BLaER1 (cell line): ENCODE measurements at regions not wholly inside any gene's neighbourhood (a gene's known extent, or its start where the extent isn't known, plus 50 kb on each side); places are given as distances from the start of the nearest gene placed in this dataset.
"Not testable (repeated sequence)": the region's sequence is repeated elsewhere in the genome, so short reads cannot be mapped to it uniquely, and the experiment has no call there.

Experiments used
- H3K27ac ChIP-seq: shearing (Covaris generic); formaldehyde crosslinking; 2 replicates; pipeline ENCODE4 v1.8.1; 2022
- H3K27me3 ChIP-seq: shearing (Covaris generic); formaldehyde crosslinking; 2 replicates; pipeline ENCODE4 v1.8.1; 2022
- H3K36me3 ChIP-seq: shearing (Covaris generic); formaldehyde crosslinking; 2 replicates; pipeline ENCODE4 v1.8.1; 2022
- H3K4me1 ChIP-seq: shearing (Covaris generic); formaldehyde crosslinking; 2 replicates; pipeline ENCODE4 v1.8.1; 2022
- H3K4me2 ChIP-seq: shearing (Covaris generic); formaldehyde crosslinking; 2 replicates; pipeline ENCODE4 v1.8.1; 2022
- H3K4me3 ChIP-seq: shearing (Covaris generic); formaldehyde crosslinking; 2 replicates; pipeline ENCODE4 v1.8.1; 2022
- H3K9ac ChIP-seq: shearing (Covaris generic); formaldehyde crosslinking; 2 replicates; pipeline ENCODE4 v1.8.1; 2022
- H3K9me3 ChIP-seq: shearing (Covaris generic); formaldehyde crosslinking; 2 replicates; pipeline ENCODE4 v1.8.1; 2022
- H4K20me1 ChIP-seq: shearing (Covaris generic); formaldehyde crosslinking; 2 replicates; pipeline ENCODE4 v1.8.1; 2022
- Cebpa-rat ChIP-seq: shearing (Covaris generic); IDR thresholded peaks from 2 replicates; pipeline ENCODE4 v1.8.1; 2022

DNA sequence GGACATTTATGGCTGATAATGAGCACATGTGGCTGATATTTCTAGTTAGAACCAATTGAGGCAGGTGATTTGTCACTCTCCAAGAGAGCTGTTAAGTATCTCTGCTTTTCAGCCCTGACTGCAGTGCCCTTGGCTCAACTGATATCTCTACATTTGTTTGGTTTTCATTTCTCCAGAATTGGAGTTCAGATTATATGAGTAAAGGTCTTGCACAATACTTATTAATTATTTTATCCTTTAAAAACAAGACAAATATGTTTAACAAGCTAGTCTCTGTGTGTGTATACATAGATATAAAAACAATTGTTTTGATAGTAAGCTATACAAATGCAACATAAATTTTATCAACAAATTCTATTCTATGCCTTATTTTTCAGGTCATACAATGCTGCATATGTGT is 105.2 kb downstream of the BRMS1L start:
- no peak overlapping the region for H3K27ac ChIP-seq
- no peak overlapping the region for H3K9ac ChIP-seq
- no peaks in the 10 kb centered on the region for H3K27me3 ChIP-seq
- H4K20me1 ChIP-seq = no peaks in the 10 kb centered on the region
- no peak overlapping the region for H3K4me2 ChIP-seq
- no peak overlapping the region for H3K4me3 ChIP-seq
- H3K36me3 ChIP-seq = no peaks in the 10 kb centered on the region
- TF ChIP-seq Cebpa-rat = no peak
- peaks cover 8% of the 10 kb centered on the region for H3K4me1 ChIP-seq
- no peaks in the 10 kb centered on the region for H3K9me3 ChIP-seq

DNA sequence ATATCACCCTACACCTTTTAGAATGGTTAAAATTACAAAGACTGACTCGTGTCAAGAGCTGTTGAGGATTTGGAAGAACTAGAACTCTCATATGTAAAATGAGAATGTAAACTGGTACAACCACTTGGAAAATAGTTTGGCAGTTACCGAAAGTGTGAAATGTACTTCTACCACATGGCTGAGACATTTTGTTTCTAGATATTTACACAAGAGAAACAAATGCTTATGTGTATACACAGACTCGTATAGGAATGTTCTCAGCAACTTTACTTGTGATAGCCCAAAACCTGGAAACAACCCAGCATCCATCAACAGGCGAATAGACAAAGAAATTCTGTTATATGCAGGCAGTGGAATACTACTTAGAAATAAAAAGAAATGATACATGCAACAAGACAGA is 103.0 kb downstream of the BRMS1L start:
- Histone ChIP-seq H3K36me3 (no peaks in the 10 kb centered on the region), H3K9ac (no peak overlapping the region), H4K20me1 (no peaks in the 10 kb centered on the region), H3K9me3 (no peaks in the 10 kb centered on the region), H3K4me1 (peaks cover 8% of the 10 kb centered on the region), H3K27ac (no peak overlapping the region), H3K4me2 (no peak overlapping the region), H3K27me3 (no peaks in the 10 kb centered on the region), H3K4me3 (no peak overlapping the region)
- no peak for TF ChIP-seq Cebpa-rat

DNA sequence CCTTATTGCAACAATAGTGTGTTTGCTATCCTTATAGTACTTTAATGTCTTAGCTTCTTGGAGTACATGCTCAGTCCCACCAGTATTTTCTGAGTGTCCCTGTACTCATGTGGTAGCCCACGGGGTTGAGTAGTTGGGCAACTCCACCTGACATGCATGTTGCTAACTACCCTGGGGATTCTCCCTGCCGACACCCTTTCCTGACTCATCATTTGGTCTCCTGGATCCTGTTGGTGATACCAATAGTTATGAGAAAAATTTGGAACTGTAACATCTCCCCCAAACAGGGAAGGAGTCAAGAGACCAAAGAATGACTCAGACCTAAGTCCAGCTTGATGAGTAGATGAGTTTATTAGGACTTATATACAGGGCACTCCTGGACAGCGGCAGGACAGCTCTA is 101.6 kb downstream of the BRMS1L start:
- Histone ChIP-seq H3K4me3 (no peak overlapping the region), H4K20me1 (no peaks in the 10 kb centered on the region), H3K9ac (no peak overlapping the region), H3K27me3 (no peaks in the 10 kb centered on the region), H3K4me1 (peaks cover 6% of the 10 kb centered on the region), H3K27ac (no peak overlapping the region), H3K36me3 (no peaks in the 10 kb centered on the region), H3K4me2 (no peak overlapping the region), H3K9me3 (no peaks in the 10 kb centered on the region)
- TF ChIP-seq Cebpa-rat = no peak

DNA sequence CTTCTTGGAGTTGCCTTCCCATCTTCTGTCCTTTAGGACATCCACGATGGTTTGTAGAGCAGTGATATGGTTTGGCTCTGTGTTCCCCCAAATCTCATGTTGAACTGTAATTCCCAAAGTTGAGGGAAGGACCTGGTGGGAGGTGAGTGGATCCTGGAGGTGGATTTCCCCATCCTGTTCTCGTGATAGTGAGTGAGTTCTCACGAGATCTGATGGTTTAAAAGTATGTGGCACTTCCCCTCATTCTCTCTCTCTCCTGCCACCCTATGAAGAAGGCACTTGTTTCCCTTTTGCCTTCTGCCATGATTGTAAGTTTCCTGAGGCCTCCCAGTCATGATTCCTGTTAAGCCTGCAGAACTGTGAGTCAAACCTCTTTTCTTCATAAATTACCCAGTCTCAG is 99.2 kb downstream of the BRMS1L start:
- Histone ChIP-seq H3K27me3 (no peaks in the 10 kb centered on the region), H3K36me3 (no peaks in the 10 kb centered on the region), H3K4me2 (no peak overlapping the region), H3K4me1 (no peaks in the 10 kb centered on the region), H3K4me3 (no peak overlapping the region), H3K9ac (no peak overlapping the region), H4K20me1 (no peaks in the 10 kb centered on the region), H3K27ac (no peak overlapping the region), H3K9me3 (no peaks in the 10 kb centered on the region)
- TF ChIP-seq Cebpa-rat = no peak

DNA sequence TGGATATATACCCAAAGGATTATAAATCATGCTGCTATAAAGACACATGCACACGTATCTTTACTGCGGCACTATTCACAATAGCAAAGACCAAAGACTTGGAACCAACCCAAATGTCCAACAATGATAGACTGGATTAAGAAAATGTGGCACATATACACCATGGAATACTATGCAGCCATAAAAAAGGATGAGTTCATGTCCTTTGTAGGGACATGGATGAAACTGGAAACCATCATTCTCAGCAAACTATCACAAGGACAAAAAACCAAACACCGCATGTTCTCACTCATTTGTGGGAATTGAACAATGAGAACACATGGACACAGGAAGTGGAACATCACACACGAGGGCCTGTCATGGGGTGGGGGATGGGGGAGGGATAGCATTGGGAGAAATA is 96.5 kb downstream of the BRMS1L start:
- not testable (repeated sequence) for H3K4me3 ChIP-seq, H3K27ac ChIP-seq, H3K36me3 ChIP-seq, H3K4me2 ChIP-seq, H3K9ac ChIP-seq, H3K4me1 ChIP-seq, H3K27me3 ChIP-seq, H4K20me1 ChIP-seq, H3K9me3 ChIP-seq

DNA sequence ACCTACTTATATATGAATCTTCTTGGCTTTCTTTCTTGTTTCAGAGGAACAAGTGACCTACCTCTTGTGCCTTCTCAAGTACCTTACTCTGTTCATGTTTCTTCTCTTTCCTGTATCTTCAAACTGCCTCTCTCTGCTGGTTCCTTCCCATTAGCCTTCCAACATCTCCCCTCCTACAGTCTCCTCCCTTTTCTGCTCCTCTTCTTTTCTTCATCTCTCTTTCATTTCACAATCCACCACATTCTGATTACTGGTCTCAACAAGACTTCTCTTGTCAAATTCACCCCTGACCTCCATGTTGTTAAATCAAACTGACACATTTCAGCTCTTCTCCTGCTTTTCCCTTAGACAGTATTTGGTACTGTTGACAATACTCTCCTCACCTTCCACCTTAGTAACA is 95.6 kb downstream of the BRMS1L start:
- no peak overlapping the region for H3K4me2 ChIP-seq
- no peak overlapping the region for H3K4me3 ChIP-seq
- H3K27me3 ChIP-seq = no peaks in the 10 kb centered on the region
- H3K36me3 ChIP-seq = no peaks in the 10 kb centered on the region
- H3K9me3 ChIP-seq = no peaks in the 10 kb centered on the region; the same call in 1 of the 2 replicates
- H3K4me1 ChIP-seq = no peaks in the 10 kb centered on the region
- H4K20me1 ChIP-seq = no peaks in the 10 kb centered on the region
- H3K27ac ChIP-seq = no peak overlapping the region
- no peak for TF ChIP-seq Cebpa-rat
- H3K9ac ChIP-seq = no peak overlapping the region
